HG03196 (cell line): ENCODE measurements at regions not wholly inside any gene's neighbourhood (a gene's known extent, or its start where the extent isn't known, plus 50 kb on each side); places are given as distances from the start of the nearest gene placed in this dataset.

Experiments used
- ATAC-seq: cut with Tn5 transposase; IDR thresholded peaks from one replicate; pipeline ENCODE4 v1.9.1; 2021; ENCODE audit not compliant: unreplicated experiment

DNA sequence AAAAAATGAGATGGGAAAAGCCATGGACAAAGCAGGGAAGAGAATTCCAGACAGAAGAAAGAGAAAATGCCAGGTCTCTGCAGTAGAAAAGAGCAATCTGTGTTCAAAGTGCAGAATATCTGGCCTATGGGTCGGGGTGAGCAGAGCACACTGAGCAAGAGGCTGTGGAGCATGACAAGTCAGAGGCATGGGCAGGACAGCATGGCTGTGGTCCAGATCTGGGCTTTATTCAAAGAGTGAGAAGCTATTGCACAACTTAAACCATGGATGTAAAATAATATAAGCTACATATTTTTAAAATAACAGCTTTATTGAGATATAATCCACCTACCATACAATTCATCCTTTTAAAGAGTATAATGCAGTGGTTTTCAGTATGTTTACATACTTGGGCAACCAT lies 133.1 kb upstream of the SPDL1 start:
- ATAC-seq = no peak

DNA sequence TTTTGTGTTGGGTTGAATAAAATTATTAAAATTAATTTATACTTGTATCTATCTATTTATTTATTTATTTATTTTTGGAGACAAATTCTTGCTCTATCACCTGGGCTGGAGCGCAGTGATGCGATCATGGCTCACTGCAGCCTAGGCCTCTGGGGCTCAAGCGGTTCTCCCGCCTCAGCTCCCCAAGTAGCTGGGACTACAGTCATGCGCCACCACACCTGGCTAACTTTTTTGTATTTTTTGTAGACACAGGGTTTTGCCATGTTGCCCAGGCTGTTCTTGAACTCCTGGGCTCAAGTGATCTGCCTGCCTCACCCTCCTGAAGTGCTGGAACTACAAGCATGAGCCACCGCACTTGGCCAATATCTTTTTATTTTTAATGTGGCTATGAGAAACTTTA lies 134.7 kb upstream of the SPDL1 start:
- ATAC-seq = no peak

DNA sequence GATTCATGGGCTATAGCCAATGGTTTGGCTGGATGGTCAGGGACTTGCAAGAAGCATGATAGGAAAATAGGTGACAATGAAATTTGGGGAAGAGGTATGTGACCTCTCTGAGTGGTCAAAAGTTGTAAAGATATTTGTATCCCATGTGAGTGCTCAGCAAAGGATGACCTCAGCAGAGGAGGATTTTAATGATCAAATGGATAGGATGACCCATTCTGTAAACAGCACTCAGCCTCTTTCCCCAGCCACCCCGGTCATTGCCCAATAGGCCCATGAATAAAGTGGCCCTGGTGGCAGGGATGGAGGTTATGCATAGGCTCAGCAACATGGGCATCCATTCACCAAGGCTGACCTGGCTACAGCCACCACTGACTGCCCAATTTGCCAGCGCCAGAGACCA lies 138.4 kb upstream of the SPDL1 start:
- no peak for ATAC-seq

DNA sequence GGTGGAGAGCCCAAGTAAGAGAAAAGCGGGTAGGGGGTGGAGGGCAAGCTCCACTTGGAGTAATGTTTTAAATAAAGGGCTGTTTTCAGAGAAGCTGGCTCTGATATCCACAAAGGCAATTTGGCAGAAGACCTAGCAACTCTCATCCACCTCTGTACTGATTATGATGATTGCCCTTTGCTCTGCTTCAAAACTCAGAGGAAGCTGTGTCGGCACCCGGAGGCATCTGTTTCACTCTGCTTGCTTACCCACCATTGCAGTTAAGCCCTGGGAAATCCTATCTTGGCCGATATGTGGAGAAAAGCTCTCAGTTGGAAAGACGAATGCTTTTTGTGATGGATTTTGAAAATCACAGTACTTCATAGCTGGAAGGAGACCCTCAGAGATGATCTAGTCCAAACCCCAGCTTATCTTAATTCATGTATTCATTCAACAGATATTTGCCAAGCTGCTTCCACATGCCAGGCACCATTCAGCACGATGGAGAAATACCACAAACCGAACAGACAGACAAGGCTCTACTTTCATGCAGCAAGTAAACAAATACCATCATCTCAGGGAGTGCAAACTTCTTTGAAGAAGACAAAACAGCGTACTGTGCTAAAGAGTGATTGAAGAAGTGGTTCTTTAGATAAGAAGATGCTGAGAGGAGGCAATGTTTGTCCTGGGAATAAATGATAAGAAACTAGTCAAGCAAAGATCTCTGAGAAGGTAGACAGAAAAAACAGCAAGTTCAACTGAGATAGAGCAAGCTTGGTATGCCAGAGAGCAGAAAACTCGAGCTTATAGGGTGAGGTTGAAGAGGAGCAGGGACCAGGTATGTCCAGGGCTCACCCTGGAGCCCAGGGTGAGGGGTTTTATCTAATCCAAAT lies 140.4 kb upstream of the SPDL1 start:
- no peak for ATAC-seq

DNA sequence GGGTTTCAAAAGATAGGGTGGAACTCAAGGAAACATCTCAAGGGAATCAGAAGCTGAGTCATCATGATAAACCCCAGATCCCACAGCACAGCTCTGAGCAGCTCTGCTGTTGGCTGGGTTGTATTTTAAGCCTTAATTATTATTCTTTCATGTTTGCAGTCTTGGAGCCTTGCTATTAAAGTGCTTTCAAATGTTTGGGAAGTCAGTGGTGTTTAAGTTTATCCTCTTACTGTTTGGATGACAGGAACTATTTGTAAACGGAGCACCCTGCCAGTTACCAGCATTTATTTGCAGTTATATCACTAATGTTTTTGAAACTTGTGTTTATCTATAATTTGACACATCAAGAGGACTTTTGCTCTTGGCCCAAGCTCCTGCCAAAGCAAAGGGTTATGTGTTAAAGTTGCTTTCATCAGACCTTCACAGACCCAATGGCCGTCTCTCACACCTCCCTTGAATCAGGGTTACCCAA lies 141.1 kb upstream of the SPDL1 start:
- ATAC-seq = no peak

DNA sequence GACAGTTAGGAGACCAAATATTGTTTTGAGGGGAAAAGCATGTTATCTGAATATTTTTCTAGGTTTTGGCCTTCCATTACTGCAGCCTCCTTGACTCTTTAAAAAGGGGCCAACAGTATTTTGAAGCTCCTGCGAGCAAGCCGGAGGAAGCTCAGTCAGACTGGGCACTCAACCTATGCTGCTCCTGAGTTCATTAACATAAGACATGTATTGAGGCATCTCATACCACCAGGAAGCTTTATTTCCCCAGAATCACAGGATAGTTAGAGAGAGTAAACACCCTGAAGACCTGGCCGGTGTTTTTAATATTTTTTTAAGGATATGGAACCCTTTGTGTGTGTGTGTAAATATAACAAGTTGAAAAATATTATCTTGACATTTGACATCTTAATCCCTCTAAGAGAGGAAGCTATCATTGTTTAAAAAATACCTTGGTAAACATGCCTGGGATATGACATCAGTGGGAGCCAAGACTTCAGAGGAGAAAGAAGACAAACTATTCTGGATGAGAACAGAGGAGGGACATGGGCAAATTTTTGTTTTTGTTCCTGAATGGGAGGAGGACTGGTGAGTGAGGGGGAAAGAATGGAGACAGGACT lies 139.3 kb upstream of the SLIT3 start:
- ATAC-seq = no peak

DNA sequence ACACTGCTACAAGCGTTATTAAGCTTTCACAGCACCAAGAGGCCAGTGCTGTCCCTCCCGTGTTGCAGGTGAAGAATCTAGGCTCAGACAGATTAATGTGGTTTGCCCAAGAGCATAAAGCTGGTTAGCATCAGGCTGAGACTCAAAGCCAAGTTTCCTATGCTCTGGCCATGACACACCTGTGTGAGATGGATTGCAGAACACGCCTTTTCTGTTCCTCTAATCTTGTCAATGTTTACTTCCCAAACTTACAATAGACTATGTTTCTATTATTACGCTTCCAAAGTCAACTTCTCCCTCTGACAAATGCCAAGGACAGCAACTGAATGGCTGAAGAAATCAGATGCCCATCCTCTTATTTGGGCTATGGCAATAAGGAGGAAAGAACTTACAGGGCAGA lies 138.4 kb upstream of the SLIT3 start:
- no peak for ATAC-seq

DNA sequence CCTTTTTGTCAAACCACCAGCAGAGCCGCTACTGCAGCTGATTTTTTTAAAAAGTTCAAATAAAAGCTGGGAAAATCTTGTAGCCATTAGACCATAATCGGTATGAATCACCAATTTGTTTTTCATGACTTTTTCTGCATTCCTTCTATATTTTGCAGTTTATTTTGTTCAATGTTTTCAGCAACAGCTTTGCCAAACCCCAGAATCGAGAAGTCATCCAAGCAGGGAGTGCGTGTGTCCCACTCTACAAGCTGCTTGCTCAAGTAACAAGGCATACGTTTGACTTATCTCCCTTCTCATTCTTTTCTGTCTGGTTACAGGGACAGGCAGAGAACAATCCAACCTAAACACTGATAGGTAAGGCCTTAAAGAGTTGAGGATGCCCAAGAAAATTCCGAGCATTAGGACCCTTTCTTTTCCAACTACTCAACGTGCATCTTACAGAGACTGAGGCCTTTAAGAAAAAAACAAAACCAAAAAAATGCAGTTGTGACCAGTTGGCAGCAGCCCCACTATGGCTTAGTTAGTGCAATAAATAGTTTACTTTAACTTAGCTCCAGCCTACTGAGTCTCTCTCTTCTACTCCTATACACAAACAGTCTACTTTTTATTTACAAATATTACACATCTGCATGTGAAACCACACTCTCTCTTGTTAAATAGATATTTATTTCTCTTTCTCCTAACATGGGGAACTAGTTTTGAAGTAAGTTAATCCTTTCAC lies 134.7 kb upstream of the SLIT3 start:
- ATAC-seq = no peak

DNA sequence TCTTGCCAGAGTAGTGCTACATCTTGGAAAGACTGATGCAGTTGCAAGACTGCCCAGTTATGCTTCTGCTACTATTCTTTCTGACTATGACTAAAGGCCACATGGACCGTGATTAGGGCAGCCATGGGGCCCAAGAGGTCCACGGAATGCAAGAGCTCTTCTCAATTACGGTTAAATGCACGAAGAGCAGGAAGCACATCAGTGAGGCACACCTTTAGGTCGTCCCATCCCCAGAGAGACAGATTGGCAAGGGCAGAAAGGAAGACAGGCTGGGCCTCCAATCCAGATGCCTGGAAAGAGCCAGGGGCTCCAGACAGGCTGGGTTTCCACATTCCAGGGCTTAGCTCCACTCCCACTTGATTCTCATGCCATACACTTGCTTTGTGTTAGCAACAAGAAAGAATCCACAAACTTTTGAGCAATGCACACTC lies 132.3 kb upstream of the SLIT3 start:
- ATAC-seq = no peak

DNA sequence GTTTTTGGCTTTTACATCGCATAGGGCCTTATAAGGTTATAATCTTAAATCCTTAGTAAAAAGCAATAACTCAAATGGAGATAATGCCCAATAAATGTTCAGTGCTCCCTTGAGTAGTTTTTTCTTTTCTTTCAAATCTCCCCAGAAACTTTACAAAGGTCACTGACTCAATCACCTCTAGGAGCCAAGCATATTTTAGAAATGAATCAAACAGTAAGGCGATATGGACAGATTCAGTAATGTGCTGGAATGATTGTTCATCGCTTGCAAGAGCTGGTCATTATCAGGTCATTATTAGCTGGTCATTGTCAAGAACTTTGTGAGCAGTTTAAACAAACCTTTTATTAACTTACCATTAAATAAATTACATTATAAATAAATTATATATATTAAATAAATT lies 130.4 kb upstream of the SLIT3 start:
- ATAC-seq = no peak

DNA sequence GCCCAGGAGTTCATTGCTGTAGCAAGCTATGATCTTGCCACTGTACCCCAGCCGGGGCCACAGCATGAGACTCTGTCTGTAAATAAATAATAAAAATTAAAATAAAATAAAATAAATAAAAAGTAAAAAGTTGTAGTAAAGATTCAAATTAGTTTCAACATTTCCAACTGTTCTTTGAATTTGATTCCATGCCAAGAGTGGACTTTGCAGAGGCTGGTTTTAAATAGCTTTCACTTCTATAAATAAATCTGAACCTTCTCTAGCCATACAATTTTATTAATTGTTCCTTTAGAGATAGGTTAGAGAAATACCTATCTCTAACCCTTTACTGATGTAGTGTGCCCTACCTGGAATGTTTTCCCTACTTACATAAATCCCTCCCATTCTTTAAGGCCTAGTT lies 129.7 kb upstream of the SLIT3 start:
- ATAC-seq = no peak

DNA sequence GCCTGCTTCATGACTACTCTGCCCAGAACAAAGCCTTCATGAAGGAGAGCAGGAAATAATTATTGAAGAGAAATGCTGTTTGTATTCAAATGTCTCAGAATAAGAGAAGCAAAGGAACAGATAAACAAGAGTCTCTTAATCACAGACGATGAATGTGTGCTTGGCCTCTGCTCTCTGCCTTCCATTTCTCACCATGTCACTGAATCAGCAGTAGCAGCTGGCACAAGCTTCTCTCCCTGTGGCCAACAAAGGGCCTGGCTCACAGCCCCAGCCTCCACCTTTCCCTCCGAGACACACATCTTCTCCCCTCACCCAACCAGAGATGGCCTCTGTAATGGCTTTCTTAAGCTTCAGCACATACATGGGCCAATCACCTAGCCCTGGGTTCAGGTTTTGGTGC lies 128.1 kb upstream of the SLIT3 start:
- ATAC-seq = no peak

DNA sequence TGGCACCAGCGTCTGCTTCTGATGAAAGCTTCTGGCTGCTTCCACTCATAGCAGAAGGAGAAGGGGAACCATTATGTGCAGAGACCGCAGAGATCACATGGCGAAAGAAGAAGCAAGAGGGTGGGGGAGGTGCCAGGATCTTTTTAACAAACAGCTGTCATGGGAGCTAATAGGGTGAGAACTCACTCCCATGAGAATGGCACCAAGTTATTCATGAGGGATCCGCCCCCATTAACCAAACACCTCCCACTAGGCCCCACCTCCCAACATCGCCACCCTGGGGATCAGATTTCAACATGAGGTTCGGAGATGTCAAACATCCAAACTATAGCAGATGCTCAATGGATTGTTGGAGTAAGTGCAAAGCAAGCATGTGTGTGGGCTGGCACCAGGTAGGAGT lies 125.8 kb upstream of the SLIT3 start:
- ATAC-seq = no peak

DNA sequence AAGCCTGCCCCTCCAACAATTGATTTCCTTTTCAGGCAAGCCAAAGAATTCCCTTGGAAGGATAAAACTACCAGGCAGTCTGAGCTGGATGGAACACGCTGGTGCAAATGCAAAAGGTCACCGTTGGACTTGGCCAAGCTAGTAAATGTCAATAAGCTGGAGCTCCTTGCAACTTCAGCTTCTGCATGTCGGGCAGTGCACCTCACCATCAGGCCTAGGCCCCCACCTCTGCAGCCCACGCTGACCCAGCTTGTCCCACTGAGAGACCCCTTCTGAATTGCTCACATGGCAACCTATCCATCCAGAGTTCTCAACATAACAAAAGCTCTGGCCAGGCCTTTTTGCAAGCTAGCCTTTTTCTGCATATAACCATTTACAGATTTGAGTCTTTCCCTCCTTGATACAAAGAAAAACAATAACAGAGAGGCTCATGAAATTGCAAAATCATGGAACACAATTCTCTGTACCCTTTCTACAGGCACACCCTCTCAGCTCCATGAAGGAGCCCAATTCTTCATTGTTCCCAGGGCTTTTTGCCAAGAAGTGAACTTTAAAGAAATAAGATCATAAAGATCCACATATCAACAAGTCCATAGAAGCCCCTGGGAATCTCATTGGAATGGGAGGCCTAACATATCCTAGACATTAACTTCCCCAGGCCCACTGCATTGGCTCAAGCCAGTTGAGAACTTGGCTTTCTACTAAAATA lies 123.9 kb upstream of the SLIT3 start:
- ATAC-seq = no peak

DNA sequence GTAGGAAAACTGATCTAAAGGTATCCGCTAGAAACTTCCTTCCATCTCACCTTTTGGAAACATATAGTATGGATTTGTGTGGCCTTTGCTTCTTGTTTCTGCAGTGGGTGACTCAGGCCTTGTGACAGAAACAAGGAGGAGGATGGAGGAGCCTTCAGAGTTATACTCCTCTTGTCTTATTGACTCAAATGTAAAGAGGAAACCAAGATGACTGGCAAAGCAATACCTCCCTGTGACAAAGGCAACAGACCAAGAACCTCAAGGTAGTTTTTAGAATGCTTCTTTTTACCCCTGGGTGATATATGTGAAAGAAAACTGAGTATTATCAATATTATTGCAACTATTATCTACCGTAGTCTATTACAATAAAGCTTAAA lies 123.3 kb upstream of the SLIT3 start:
- ATAC-seq = no peak

DNA sequence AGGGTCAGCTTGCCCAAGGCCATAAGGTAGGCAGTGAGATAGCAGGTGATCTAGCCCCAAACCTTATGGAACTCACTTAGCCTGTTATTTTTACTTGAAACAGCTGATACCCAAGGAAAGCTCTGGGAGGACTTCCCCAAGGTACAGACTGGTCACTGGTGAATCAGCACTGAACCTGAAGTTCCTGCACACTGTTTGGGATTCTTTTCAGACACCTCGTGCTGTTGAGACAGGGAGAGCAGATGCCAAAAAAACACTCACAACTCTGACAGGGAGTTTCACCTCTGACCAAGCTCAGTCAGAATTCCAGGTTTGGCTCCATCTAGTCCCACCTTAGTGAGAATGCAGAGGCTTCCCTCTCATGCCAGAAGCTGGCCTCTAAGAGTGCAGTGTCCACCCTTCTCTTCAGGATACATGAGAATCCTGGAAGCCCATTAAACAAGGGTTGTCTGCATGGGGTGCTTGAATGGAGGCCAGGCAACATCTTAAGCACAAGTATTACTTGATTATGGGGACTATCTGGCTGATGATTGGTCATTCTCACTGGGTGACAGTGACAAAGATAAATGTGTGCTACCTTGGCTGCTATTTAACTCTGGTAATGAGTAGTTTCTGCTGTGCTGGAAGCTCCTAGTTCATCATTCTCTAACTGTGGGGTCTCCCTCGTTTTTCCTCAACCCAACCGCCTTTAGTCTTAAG lies 122.8 kb upstream of the SLIT3 start:
- ATAC-seq = no peak

DNA sequence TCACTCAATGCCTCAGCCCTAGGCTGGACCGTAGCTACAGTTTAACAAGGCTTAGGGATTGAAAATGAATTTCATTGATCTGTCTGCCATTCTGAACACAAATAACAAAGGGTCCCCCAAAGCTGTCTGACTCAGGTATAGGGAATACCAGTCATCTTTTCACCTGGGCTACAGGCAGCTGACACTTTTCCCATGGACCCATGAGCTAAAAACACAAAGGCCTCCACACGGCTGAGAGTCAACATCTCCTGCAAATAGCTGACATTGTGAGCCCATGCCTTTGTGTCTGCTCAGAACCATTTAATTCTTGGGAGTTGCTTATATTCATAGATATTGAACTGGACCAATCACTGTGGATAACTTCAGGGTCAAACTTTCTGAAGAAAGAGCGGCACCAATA lies 121.1 kb upstream of the SLIT3 start:
- no peak for ATAC-seq

DNA sequence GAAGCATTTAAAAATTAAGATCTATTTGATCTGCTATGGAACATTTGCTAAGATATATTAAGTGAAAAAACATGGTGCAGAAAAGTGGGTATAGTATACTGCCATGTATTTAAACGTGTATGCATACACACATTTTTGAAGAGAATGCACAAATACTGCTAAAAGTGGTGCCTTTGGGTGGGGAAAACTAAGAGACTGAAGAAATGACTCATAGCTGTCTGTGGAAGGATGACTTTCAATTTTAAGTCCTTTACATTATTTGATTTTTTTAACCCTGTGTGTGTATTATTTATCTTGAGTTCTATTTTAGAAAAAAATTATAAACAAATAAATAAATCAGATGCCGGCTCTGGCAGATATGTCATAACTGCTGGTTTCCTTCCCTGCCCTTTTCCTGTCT lies 120.7 kb upstream of the SLIT3 start:
- ATAC-seq = no peak

DNA sequence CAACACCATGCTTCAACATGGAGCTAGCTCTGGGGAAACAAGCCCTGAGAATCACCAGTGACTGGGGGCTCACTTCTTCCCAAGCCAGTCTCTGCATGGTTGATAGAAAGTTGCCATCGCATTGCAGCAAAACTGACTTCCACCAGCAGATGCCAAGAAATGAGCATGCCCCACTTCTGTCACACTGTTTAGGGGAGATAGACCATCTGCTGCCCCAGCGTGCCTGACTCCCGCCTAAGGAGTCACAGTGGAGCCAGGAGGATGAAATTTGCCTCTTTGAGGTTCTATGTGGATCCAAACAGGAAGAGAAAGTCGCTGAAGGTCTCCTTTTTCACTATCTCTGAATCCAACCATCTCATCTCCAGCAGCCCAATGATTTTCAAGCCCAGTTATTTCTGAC lies 116.7 kb upstream of the SLIT3 start:
- ATAC-seq = no peak

DNA sequence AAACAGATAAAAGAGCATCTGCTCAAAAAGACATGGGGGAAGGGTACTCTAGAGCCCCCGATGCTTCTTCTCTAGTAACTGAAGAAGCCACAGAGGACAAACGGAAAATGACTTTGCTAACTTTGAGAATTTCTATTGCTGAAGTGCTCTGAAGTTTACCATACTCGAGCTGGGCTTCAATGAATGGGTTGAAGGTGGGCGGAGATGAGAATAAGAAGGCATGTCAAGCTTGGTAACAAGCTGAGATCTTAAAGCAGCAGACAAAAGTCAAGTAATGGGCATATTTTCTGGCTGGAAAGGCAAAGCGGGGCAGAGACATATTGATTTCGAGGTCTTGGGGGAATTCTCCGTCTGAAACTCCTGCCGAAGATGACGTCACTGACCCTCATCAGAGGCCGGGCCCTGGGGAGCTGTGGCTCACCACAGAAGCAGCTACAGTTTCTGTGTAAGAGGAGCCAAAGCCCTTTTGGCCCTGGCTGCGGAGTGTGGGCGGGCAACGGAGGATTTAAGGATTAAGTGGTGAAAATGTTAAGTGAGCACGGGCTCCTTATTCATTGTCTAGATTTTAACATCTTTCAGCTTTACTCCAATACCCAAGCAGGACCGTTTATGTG lies 115.8 kb upstream of the SLIT3 start:
- ATAC-seq = peak; percentile 81
